NT2/D1 (cell line): ENCODE measurements at regions not wholly inside any gene's neighbourhood (a gene's known extent, or its start where the extent isn't known, plus 50 kb on each side); places are given as distances from the start of the nearest gene placed in this dataset.

ENCODE experiments used
- DNase-seq: peaks from one replicate; pipeline ENCODE4 v3.0.0-alpha.2; 2011; ENCODE audit warnings: low read depth, low spot score
- H3K27me3 ChIP-seq: 2 replicates; pipeline ENCODE4 v1.6.0; 2011; ENCODE audit warnings: mild to moderate bottlenecking; ENCODE audit not compliant: insufficient read length, insufficient read depth
- H3K36me3 ChIP-seq: 2 replicates; pipeline ENCODE4 v1.6.1; 2011; ENCODE audit warnings: mild to moderate bottlenecking, low read length, mixed read lengths; ENCODE audit not compliant: insufficient read depth, insufficient read length
- H3K4me1 ChIP-seq: 2 replicates; pipeline ENCODE4 v1.5.1; 2011; ENCODE audit not compliant: insufficient read depth, insufficient read length
- H3K4me3 ChIP-seq: 2 replicates; pipeline ENCODE4 v1.5.1; 2011; ENCODE audit warnings: low read depth; ENCODE audit not compliant: insufficient read length
- H3K9ac ChIP-seq: 2 replicates; pipeline ENCODE4 v1.6.0; 2011; ENCODE audit warnings: low read depth; ENCODE audit not compliant: insufficient read length
- H3K9me3 ChIP-seq: 2 replicates; pipeline ENCODE4 v1.5.1; 2011; ENCODE audit warnings: mild to moderate bottlenecking, low read length; ENCODE audit not compliant: insufficient read depth
- SUZ12 ChIP-seq: IDR thresholded peaks from 2 replicates; pipeline ENCODE4 v1.6.1; 2011; ENCODE audit not compliant: insufficient read length, insufficient read depth; ENCODE audit errors: extremely low read depth
- YY1 ChIP-seq: IDR thresholded peaks from 2 replicates; pipeline ENCODE4 v1.6.1; 2011; ENCODE audit not compliant: insufficient read length, insufficient read depth
- ZNF274 ChIP-seq: IDR thresholded peaks from 2 replicates; pipeline ENCODE4 v1.6.1; 2011; ENCODE audit warnings: mild to moderate bottlenecking, low read depth, low read length

- H3K36me3 ChIP-seq, result no peaks in the 10 kb centered on the region
- no peaks in the 10 kb centered on the region for H3K9me3 ChIP-seq
- H3K27me3 ChIP-seq, result no peaks in the 10 kb centered on the region
- no peak overlapping the region for H3K9ac ChIP-seq
- DNase-seq, result no peak
- no peaks in the 10 kb centered on the region for H3K4me1 ChIP-seq
- H3K4me3 ChIP-seq, result no peak overlapping the region
- TF ChIP-seq ZNF274 (no peak), YY1 (no peak), SUZ12 (no peak)
Observed at GRCh38 chr18:53894675-53895442, 329.6 kb downstream of the MBD2 start.

DNA sequence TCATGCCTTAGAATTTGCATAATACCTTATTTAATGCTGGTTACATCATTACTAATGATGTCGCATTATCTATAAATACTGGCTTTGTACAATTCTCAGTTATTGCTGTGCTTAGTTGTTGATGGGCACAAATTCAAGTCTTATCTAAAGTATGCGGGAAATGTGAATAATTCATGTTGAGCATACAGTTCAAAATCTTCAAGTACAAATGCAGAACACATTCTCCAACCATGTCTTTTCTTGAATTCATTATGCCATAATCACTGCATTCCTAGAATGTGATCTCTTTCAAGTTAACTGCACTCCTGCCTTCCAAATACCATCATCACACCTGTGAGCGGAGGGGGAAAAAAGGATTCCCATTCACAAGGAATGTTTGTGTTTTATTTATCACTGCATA lies 337.0 kb downstream of the MBD2 start:
- TF ChIP-seq SUZ12, result no peak
- TF ChIP-seq YY1, result no peak
- no peak for TF ChIP-seq ZNF274
- Histone ChIP-seq H3K27me3 (no peaks in the 10 kb centered on the region), H3K4me1 (no peaks in the 10 kb centered on the region), H3K36me3 (no peaks in the 10 kb centered on the region), H3K9ac (no peak overlapping the region), H3K4me3 (no peak overlapping the region), H3K9me3 (no peaks in the 10 kb centered on the region)
- no peak for DNase-seq

DNA sequence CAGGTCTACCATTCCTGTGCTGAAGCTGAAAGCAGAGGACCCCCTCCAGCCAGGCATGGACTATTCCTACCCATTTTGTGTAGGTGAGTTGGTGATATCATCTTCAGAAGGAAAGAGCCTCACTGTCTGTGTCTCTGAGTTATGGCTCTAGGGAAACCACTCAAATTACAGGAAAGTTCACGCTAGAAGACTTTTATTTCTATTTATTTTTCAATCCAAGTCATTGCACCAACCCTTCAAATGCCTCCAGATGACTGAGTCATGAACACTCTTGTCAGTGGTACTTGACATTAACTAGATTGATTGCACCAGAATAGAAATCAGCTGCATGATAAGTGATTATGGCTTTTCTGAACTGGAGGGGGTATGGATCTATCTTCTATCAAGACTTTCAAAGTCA lies 338.4 kb downstream of the MBD2 start:
- TF ChIP-seq ZNF274, result no peak
- no peak for TF ChIP-seq SUZ12
- TF ChIP-seq YY1, result no peak
- Histone ChIP-seq H3K36me3 (no peaks in the 10 kb centered on the region), H3K9me3 (no peaks in the 10 kb centered on the region), H3K4me3 (no peak overlapping the region), H3K27me3 (no peaks in the 10 kb centered on the region), H3K4me1 (no peaks in the 10 kb centered on the region), H3K9ac (no peak overlapping the region)
- no peak for DNase-seq

DNA sequence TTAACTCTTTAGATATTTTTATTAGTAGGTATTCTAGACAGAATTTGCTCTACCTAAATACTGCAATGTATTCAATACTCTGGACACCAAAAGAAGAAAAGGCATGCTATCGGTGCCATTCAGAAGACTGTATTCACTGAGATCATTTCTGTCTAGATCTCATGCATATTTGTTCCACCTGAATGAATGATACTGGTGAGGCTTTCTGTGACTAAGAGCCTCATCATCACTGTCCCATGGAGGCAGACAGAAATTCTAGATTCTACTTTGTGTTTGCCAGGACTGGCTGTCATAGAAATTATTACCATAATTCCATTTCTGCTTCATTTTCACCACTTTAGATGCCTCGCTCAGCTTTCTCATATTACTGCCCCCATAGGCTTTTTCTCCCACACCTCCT lies 340.7 kb downstream of the MBD2 start:
- no peaks in the 10 kb centered on the region for H3K4me1 ChIP-seq
- H3K4me3 ChIP-seq, result no peak overlapping the region
- H3K9ac ChIP-seq, result no peak overlapping the region
- no peaks in the 10 kb centered on the region for H3K27me3 ChIP-seq
- no peaks in the 10 kb centered on the region for H3K36me3 ChIP-seq
- no peak for DNase-seq
- no peaks in the 10 kb centered on the region for H3K9me3 ChIP-seq
- no peak for TF ChIP-seq ZNF274
- TF ChIP-seq SUZ12, result no peak
- TF ChIP-seq YY1, result no peak

GRCh38 chr18:53874103-53874502 lies 350.4 kb downstream of the MBD2 start:
- no peak for DNase-seq
- no peaks in the 10 kb centered on the region for H3K9me3 ChIP-seq
- no peak overlapping the region for H3K4me3 ChIP-seq
- H3K36me3 ChIP-seq, result no peaks in the 10 kb centered on the region
- no peaks in the 10 kb centered on the region for H3K27me3 ChIP-seq
- TF ChIP-seq ZNF274 (no peak), SUZ12 (no peak), YY1 (no peak)
- H3K9ac ChIP-seq, result no peak overlapping the region
- no peaks in the 10 kb centered on the region for H3K4me1 ChIP-seq

DNA sequence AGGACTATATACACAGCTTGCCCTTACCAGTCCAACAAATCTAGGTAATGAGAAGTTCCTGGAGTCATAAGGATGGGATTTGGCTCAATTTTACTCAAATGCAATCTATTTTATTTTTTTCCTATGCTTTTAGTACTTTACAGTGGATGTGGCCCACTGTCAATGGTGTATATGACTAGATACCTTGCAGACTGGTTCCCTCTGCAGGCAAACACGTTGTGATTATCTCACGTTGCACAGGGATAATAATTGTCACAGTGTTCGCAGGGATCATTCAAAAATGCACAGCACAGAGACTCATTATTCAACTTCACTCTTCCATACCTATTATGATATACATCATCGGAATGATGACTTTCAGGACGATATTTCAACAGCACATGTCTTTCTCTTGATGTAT lies 359.7 kb downstream of the MBD2 start:
- TF ChIP-seq ZNF274, result no peak
- H3K9me3 ChIP-seq, result no peaks in the 10 kb centered on the region
- H3K27me3 ChIP-seq, result no peaks in the 10 kb centered on the region
- no peak overlapping the region for H3K9ac ChIP-seq
- H3K4me1 ChIP-seq, result no peaks in the 10 kb centered on the region
- H3K36me3 ChIP-seq, result no peaks in the 10 kb centered on the region
- no peak overlapping the region for H3K4me3 ChIP-seq
- no peak for DNase-seq

DNA sequence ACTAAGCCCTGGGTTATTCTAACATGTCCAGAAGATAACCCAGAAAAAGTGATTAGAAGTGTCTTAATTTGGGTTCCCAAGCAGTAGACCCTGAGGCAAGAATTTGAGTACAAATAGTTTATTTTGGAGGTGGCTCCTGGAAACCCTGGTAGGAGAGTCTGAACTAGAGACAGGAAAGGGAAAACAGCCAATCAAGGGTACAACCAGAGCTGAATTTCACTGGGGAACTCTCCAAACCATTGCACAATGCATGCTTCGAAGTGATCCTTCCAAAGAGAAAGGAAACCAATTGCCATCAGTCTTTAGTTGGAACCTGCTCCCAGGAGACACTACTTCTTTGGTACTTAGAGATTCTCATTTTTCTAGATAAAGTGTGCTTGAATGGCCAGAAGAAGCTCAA lies 361.5 kb downstream of the MBD2 start:
- Histone ChIP-seq H3K4me1 (no peaks in the 10 kb centered on the region), H3K9ac (no peak overlapping the region)

More for the DNA sequence above, 361.5 kb downstream of the MBD2 start:
- H3K36me3 ChIP-seq, result no peaks in the 10 kb centered on the region
- no peak for DNase-seq
- TF ChIP-seq YY1 (no peak), ZNF274 (no peak), SUZ12 (no peak)
- H3K9me3 ChIP-seq, result no peaks in the 10 kb centered on the region
- no peak overlapping the region for H3K4me3 ChIP-seq
- H3K27me3 ChIP-seq, result no peaks in the 10 kb centered on the region
